ENCODE measurements at regions not wholly inside any gene's neighbourhood (a gene's known extent, or its start where the extent isn't known, plus 50 kb on each side); places are given as distances from the start of the nearest gene placed in this dataset.

DNA sequence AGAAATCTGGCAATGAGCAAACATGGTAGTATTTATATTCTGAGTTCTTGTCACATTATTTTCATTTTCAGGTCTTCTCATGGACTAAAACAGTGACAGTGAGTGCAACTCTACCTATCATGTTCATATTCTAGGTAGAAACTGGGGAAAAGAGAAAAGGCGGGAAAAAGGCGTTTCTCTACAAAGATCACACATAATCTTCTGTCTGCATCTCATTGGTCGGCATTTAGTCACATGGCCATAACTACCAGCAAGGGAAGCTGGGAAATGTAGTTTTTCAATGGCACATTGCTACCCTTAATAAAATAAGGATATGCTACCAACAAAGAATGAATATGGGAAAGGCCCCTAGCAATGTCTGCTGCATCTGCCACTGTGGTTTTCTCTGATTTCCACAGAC, 57.6 kb upstream of the B3GAT1 start:
- Histone ChIP-seq H3K9me2 (ENCODE audit: insufficient read depth) (no peaks in the 10 kb centered on the region), H3K4me1 (ENCODE audit: control insufficient read depth in 1 of 2, insufficient read depth in 2 of 2, low read length in 2 of 2) (no peaks in the 10 kb centered on the region), H3K27me3 (ENCODE audit: insufficient read depth, low read length) (peaks cover 75% of the 10 kb centered on the region), H4K20me1 (ENCODE audit: insufficient read depth) (no peaks in the 10 kb centered on the region), H2AFZ (ENCODE audit: low read depth, low read length, poor library complexity, severe bottlenecking) (no peak overlapping the region), H3K36me3 (ENCODE audit: control insufficient read depth in 1 of 2, insufficient read depth in 2 of 2, low read length in 2 of 2) (no peaks in the 10 kb centered on the region), H3K27ac (ENCODE audit: low read depth, low read length) (no peak overlapping the region), H3K9ac (ENCODE audit: low read length) (no peak overlapping the region), H3K9me3 (ENCODE audit: control insufficient read depth in 1 of 2, insufficient read depth in 1 of 2, low read depth in 1 of 2, low read length in 2 of 2) (no peaks in the 10 kb centered on the region), H3K4me3 (replicated peaks in 1 of 2; ENCODE audit: low read depth in 1 of 2, low read length in 2 of 2) (no peak overlapping the region), H3K79me2 (ENCODE audit: insufficient read depth, low read length) (no peaks in the 10 kb centered on the region), H3K4me2 (ENCODE audit: low read length) (no peak overlapping the region)
- ChIA-PET CTCF (no interaction called here), POLR2A (no interaction called here), RAD21 (ENCODE audit: low non-redundant PET in 1 of 2, low total read pairs in 2 of 2, uncharacterized antibody in 2 of 2, unreplicated experiment in 2 of 2) (no interaction called here)
- TF ChIP-seq ELF1 (IDR thresholded peaks at IDR 0.05; ENCODE audit: borderline replicate concordance, low read depth) (no peak), FOSL1 (IDR thresholded peaks at IDR 0.05; ENCODE audit: low read depth) (no peak), JUND (IDR thresholded peaks at IDR 0.05) (no peak), SIN3A (IDR thresholded peaks at IDR 0.05; ENCODE audit: low read depth) (no peak), POLR2A (IDR thresholded peaks at IDR 0.05; ENCODE audit: borderline replicate concordance, extremely low read depth, insufficient read depth, insufficient read length) (no peak), EZH2phosphoT487 (IDR thresholded peaks at IDR 0.05; ENCODE audit: borderline replicate concordance) (no peak), SP1 (IDR thresholded peaks at IDR 0.05; ENCODE audit: low read depth) (peak; percentile 61), YY1 (IDR thresholded peaks at IDR 0.05; ENCODE audit: extremely low read depth, insufficient replicate concordance, low read depth, low read length) (no peak), TCF7L2 (IDR thresholded peaks at IDR 0.05; ENCODE audit: borderline replicate concordance, extremely low read depth, insufficient read depth, insufficient read length) (no peak), CBX3 (IDR thresholded peaks at IDR 0.05; ENCODE audit: low read depth) (peak; percentile 36; the same call in 1 of the 2 replicates), SRF (IDR thresholded peaks at IDR 0.05; ENCODE audit: low read depth) (no peak), CEBPB (IDR thresholded peaks at IDR 0.05; ENCODE audit: low read depth) (no peak), RAD21 (IDR thresholded peaks at IDR 0.05; ENCODE audit: low read depth) (no peak), EZH2 (IDR thresholded peaks at IDR 0.05) (no peak), POLR2AphosphoS5 (IDR thresholded peaks at IDR 0.05; ENCODE audit: low read depth, low read length) (no peak)
- TF ChIP-seq, protein P1, sequence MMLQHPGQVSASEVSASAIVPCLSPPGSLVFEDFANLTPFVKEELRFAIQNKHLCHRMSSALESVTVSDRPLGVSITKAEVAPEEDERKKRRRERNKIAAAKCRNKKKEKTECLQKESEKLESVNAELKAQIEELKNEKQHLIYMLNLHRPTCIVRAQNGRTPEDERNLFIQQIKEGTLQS (IDR thresholded peaks at IDR 0.05): no peak
- TF ChIP-seq, protein P2, sequence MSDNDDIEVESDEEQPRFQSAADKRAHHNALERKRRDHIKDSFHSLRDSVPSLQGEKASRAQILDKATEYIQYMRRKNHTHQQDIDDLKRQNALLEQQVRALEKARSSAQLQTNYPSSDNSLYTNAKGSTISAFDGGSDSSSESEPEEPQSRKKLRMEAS (IDR thresholded peaks at IDR 0.05): peak; percentile 71
- TF ChIP-seq, protein P3, sequence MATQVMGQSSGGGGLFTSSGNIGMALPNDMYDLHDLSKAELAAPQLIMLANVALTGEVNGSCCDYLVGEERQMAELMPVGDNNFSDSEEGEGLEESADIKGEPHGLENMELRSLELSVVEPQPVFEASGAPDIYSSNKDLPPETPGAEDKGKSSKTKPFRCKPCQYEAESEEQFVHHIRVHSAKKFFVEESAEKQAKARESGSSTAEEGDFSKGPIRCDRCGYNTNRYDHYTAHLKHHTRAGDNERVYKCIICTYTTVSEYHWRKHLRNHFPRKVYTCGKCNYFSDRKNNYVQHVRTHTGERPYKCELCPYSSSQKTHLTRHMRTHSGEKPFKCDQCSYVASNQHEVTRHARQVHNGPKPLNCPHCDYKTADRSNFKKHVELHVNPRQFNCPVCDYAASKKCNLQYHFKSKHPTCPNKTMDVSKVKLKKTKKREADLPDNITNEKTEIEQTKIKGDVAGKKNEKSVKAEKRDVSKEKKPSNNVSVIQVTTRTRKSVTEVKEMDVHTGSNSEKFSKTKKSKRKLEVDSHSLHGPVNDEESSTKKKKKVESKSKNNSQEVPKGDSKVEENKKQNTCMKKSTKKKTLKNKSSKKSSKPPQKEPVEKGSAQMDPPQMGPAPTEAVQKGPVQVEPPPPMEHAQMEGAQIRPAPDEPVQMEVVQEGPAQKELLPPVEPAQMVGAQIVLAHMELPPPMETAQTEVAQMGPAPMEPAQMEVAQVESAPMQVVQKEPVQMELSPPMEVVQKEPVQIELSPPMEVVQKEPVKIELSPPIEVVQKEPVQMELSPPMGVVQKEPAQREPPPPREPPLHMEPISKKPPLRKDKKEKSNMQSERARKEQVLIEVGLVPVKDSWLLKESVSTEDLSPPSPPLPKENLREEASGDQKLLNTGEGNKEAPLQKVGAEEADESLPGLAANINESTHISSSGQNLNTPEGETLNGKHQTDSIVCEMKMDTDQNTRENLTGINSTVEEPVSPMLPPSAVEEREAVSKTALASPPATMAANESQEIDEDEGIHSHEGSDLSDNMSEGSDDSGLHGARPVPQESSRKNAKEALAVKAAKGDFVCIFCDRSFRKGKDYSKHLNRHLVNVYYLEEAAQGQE (IDR thresholded peaks at IDR 0.05; ENCODE audit: low read depth): no peak
- intact Hi-C loops (cut with micrococcal nuclease): no loop called here
- ATAC-seq: peak; percentile 60
- no TSS peak for BruUV-seq (replicated peaks)
- DNase-seq (ENCODE audit: low read depth, low spot score): peak; percentile 24

Data from HCT116 (cell line).